Lung microvascular endothelial cell (primary cell): ENCODE measurements at regions not wholly inside any gene's neighbourhood (a gene's known extent, or its start where the extent isn't known, plus 50 kb on each side); places are given as distances from the start of the nearest gene placed in this dataset.

Experiments used
- DNase-seq, 2 donors: peaks; one replicate each; pipeline versions ENCODE4 v3.0.0 to v3.0.0-alpha.2; 2010; ENCODE audit warnings: low read depth in 2 of 2

- no peak for DNase-seq
Observed at GRCh38 chr14:42140831-42141279, 534.2 kb downstream of the LRFN5 start.

GRCh38 chr14:42140001-42140400 is 533.3 kb downstream of the LRFN5 start:
- DNase-seq = no peak

- DNase-seq = no peak
Observed at GRCh38 chr14:42138406-42138805, 531.7 kb downstream of the LRFN5 start.

GRCh38 chr14:42130815-42131214 is 524.1 kb downstream of the LRFN5 start:
- DNase-seq = no peak

GRCh38 chr14:42123526-42123925 is 516.9 kb downstream of the LRFN5 start:
- no peak for DNase-seq

GRCh38 chr14:42113358-42114069 is 506.8 kb downstream of the LRFN5 start:
- DNase-seq = no peak

GRCh38 chr14:42112108-42112507 is 505.4 kb downstream of the LRFN5 start:
- DNase-seq = no peak

GRCh38 chr14:42111355-42111754 is 504.7 kb downstream of the LRFN5 start:
- no peak for DNase-seq

GRCh38 chr14:42110167-42110566 is 503.5 kb downstream of the LRFN5 start:
- DNase-seq = no peak

- DNase-seq = no peak
Observed at GRCh38 chr14:42095155-42095554, 488.5 kb downstream of the LRFN5 start.

GRCh38 chr14:42090122-42090521 is 483.4 kb downstream of the LRFN5 start:
- DNase-seq = no peak

GRCh38 chr14:42079911-42080310 is 473.2 kb downstream of the LRFN5 start:
- DNase-seq = no peak

GRCh38 chr14:42078345-42078744 is 471.7 kb downstream of the LRFN5 start:
- no peak for DNase-seq

GRCh38 chr14:42070031-42070430 is 463.4 kb downstream of the LRFN5 start:
- no peak for DNase-seq

GRCh38 chr14:42057111-42057510 is 450.4 kb downstream of the LRFN5 start:
- no peak for DNase-seq

- no peak for DNase-seq
Observed at GRCh38 chr14:42047421-42048055, 440.9 kb downstream of the LRFN5 start.

GRCh38 chr14:42045383-42045782 is 438.7 kb downstream of the LRFN5 start:
- DNase-seq = no peak

- DNase-seq = no peak
Observed at GRCh38 chr14:42028607-42029006, 421.9 kb downstream of the LRFN5 start.

GRCh38 chr14:42027271-42027670 is 420.6 kb downstream of the LRFN5 start:
- DNase-seq = no peak

- DNase-seq = no peak
Observed at GRCh38 chr14:42023452-42023851, 416.8 kb downstream of the LRFN5 start.

GRCh38 chr14:42014301-42014700 is 407.6 kb downstream of the LRFN5 start:
- no peak for DNase-seq

- no peak for DNase-seq
Observed at GRCh38 chr14:42013559-42013958, 406.9 kb downstream of the LRFN5 start.

GRCh38 chr14:42013153-42013552 is 406.5 kb downstream of the LRFN5 start:
- DNase-seq = no peak
